GM21825 (cell line): ENCODE measurements at regions not wholly inside any gene's neighbourhood (a gene's known extent, or its start where the extent isn't known, plus 50 kb on each side); places are given as distances from the start of the nearest gene placed in this dataset.

Experiments
- ATAC-seq: cut with Tn5 transposase; IDR thresholded peaks from one replicate; pipeline ENCODE4 v1.9.1; 2021; ENCODE audit warnings: mild to moderate bottlenecking, moderate library complexity; ENCODE audit not compliant: unreplicated experiment

GRCh38 chr3:144129536-144130214, 158.1 kb downstream of the DIPK2A start:
- no peak for ATAC-seq

- ATAC-seq: no peak
Measured at GRCh38 chr3:144141074-144141473, 169.5 kb downstream of the DIPK2A start.

- no peak for ATAC-seq
Measured at GRCh38 chr3:144141496-144141895, 169.9 kb downstream of the DIPK2A start.

- no peak for ATAC-seq
Measured at GRCh38 chr3:144142151-144142840, 170.7 kb downstream of the DIPK2A start.

DNA sequence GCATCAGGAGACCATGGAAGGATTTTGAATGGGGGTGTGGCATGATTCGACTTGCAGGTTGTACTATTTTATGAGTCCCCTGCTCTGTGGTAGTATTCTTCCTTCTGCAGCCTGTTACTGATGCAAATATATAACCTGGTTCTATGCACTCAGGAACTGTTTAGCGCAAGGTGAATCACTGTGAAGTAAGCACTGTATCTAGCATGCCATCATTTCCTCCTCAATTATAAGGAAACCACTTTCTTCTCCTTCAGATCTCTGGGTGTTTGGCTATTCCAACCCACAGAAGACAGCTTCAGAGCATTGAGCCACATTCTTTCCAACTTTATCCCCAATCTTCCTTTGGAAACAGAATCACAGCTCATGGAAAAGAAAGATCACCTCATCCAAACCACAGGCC, 176.7 kb downstream of the DIPK2A start:
- ATAC-seq: no peak

DNA sequence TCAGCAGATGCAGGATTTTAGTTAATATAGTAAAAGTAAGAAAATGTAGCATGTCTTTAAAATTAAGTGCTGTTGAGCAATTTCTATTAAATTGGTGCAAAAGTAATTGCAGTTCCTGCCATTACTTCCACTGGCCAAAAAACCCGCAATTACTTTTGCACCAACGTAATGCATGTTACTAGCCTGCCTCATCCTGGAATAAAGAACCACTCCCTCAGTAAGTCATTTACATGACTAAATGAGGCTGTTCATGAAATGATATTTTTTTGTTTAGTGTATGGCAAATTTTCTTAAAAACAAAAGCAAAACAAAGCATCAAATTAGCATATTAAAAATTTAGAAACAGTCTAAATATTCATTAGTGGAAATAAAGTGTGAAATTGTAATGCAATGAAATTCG, 180.4 kb downstream of the DIPK2A start:
- ATAC-seq: no peak

GRCh38 chr3:144160627-144161026, 189.0 kb downstream of the DIPK2A start:
- no peak for ATAC-seq

DNA sequence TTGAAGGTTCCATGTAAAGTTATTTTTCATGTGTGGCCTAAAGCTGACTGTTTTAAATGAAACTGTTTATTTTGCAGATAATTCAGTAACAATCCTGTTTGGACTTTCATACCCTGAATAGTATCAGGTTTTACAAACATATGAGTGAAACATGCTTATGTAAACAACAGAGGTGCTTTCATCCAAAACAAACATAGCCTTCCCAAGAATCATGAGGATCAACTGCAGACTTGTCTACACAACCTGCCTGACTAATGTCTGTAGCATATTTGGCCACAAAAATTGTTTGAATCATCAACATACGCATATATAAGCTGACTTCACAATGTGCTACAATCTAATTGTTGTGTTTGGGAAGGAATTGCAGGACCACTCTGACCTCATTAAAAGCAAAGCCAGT, 190.4 kb downstream of the DIPK2A start:
- ATAC-seq: no peak

- ATAC-seq: no peak
Measured at GRCh38 chr3:144164352-144164751, 192.7 kb downstream of the DIPK2A start.

- no peak for ATAC-seq
Measured at GRCh38 chr3:144165482-144165881, 193.9 kb downstream of the DIPK2A start.

- ATAC-seq: no peak
Measured at GRCh38 chr3:144167634-144168033, 196.0 kb downstream of the DIPK2A start.

DNA sequence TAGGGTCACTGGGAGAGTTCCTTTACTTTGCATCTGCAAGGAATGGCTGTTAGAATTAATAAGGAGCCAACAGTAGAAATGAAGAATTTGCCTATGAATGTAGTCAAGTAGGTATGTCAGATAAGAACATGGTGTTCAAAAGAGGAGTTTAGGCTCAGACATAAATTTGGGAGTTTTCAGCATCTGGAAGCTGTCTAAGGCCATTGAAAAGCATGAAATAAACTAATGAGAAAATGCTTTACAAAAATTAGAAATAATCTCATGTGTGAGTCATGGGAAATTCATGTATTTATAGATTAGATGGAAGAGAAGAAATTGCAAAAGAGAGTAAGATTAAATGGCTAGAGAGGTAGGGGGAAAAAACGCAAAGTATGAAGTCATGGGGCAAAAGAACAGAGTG, 201.9 kb downstream of the DIPK2A start:
- no peak for ATAC-seq

GRCh38 chr3:144175644-144176425, 204.2 kb downstream of the DIPK2A start:
- ATAC-seq: no peak

GRCh38 chr3:144177649-144178048, 206.0 kb downstream of the DIPK2A start:
- no peak for ATAC-seq

GRCh38 chr3:144178607-144179006, 207.0 kb downstream of the DIPK2A start:
- no peak for ATAC-seq

- no peak for ATAC-seq
Measured at GRCh38 chr3:144181062-144181461, 209.4 kb downstream of the DIPK2A start.

- ATAC-seq: no peak
Measured at GRCh38 chr3:144182501-144182900, 210.9 kb downstream of the DIPK2A start.

DNA sequence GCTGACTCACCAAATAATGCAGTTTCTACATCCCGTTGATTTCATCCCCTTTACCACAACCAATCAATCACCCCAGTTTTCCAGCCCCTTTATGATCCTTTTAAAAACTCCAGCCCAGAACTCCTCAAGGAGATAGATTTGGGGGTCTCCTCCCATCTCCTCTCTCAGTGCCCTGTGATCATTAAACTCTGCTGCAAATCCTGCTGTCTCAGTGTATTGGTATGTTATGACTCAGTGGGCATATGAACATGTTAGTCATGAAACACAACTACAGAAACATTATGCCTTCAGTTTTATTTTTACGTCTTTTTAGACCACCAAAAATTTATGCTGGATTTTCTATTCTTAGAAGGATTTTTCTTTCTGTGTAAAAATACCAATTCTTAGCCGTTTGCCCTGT, 213.7 kb downstream of the DIPK2A start:
- ATAC-seq: no peak

- ATAC-seq: no peak
Measured at GRCh38 chr3:144187531-144188210, 216.0 kb downstream of the DIPK2A start.

GRCh38 chr3:144189044-144189443, 217.4 kb downstream of the DIPK2A start:
- no peak for ATAC-seq

GRCh38 chr3:144197116-144197515, 225.5 kb downstream of the DIPK2A start:
- no peak for ATAC-seq
